ENCODE measurements at regions not wholly inside any gene's neighbourhood (a gene's known extent, or its start where the extent isn't known, plus 50 kb on each side); places are given as distances from the start of the nearest gene placed in this dataset.
A peak's percentile ranks its signal among the peaks of the same experiment; 100 is the strongest.
"Not testable (repeated sequence)": the region's sequence is repeated elsewhere in the genome, so short reads cannot be mapped to it uniquely, and the experiment has no call there.

- POLR2A ChIA-PET: no interaction called here
- intact Hi-C loops (cut with micrococcal nuclease; ENCODE audit: unreplicated experiment): no loop called here
- Histone ChIP-seq H3K27ac (ENCODE audit: low read depth, low read length, poor library complexity, severe bottlenecking) (no peak overlapping the region), H2AFZ (ENCODE audit: low read length) (no peak overlapping the region), H3K9me3 (ENCODE audit: low read length) (no peaks in the 10 kb centered on the region), H3K4me2 (ENCODE audit: low read length) (no peak overlapping the region), H3K36me3 (ENCODE audit: insufficient read depth, low read length) (no peaks in the 10 kb centered on the region), H4K20me1 (ENCODE audit: insufficient read depth, low read length) (no peaks in the 10 kb centered on the region), H3K79me2 (ENCODE audit: insufficient read depth, low read depth, low read length) (no peaks in the 10 kb centered on the region), H3K9me2 (ENCODE audit: insufficient read depth, low read length) (no peaks in the 10 kb centered on the region), H3K4me3 (ENCODE audit: low read depth, low read length, poor library complexity, severe bottlenecking) (no peak overlapping the region), H3K4me1 (ENCODE audit: insufficient read depth, low read length, poor library complexity, severe bottlenecking) (no peaks in the 10 kb centered on the region)
- BruUV-seq (replicated peaks): no TSS peak
- TF ChIP-seq EZH2phosphoT487 (IDR thresholded peaks at IDR 0.05; ENCODE audit: borderline replicate concordance, low read depth, low read length): no peak
- no peak for TF ChIP-seq CTCF (conservative IDR thresholded peaks at IDR 0.05; ENCODE audit: low read length)
- DNase-seq (ENCODE audit: low spot score): no peak
- CTCF ChIA-PET (ENCODE audit: unreplicated experiment): no interaction called here
Measured at GRCh38 chr20:25761596-25761995, 64.9 kb upstream of the ZNF337 start.

GRCh38 chr20:25761046-25761445 lies 64.4 kb upstream of the ZNF337 start:
- H4K20me1 ChIP-seq (ENCODE audit: insufficient read depth, low read length); H3K4me1 ChIP-seq (ENCODE audit: insufficient read depth, low read length, poor library complexity, severe bottlenecking); H3K27ac ChIP-seq (ENCODE audit: low read depth, low read length, poor library complexity, severe bottlenecking); BruUV-seq (replicated peaks); POLR2A ChIA-PET; DNase-seq (ENCODE audit: low spot score); CTCF ChIA-PET (ENCODE audit: unreplicated experiment); H3K4me2 ChIP-seq (ENCODE audit: low read length); H3K9me2 ChIP-seq (ENCODE audit: insufficient read depth, low read length); H3K4me3 ChIP-seq (ENCODE audit: low read depth, low read length, poor library complexity, severe bottlenecking); H3K79me2 ChIP-seq (ENCODE audit: insufficient read depth, low read depth, low read length); H3K9me3 ChIP-seq (ENCODE audit: low read length); intact Hi-C loops (cut with micrococcal nuclease; ENCODE audit: unreplicated experiment); H2AFZ ChIP-seq (ENCODE audit: low read length); H3K36me3 ChIP-seq (ENCODE audit: insufficient read depth, low read length): not testable (repeated sequence)

- Histone ChIP-seq H4K20me1 (ENCODE audit: insufficient read depth, low read length) (no peaks in the 10 kb centered on the region), H3K9me3 (ENCODE audit: low read length) (no peaks in the 10 kb centered on the region), H3K4me1 (ENCODE audit: insufficient read depth, low read length, poor library complexity, severe bottlenecking) (peaks cover 3% of the 10 kb centered on the region), H3K79me2 (ENCODE audit: insufficient read depth, low read depth, low read length) (no peaks in the 10 kb centered on the region), H3K4me2 (ENCODE audit: low read length) (peak overlapping the region; percentile 64), H3K9me2 (ENCODE audit: insufficient read depth, low read length) (no peaks in the 10 kb centered on the region), H2AFZ (ENCODE audit: low read length) (peak overlapping the region; percentile 84; the same call in 1 of the 2 replicates), H3K27ac (ENCODE audit: low read depth, low read length, poor library complexity, severe bottlenecking) (no peak overlapping the region), H3K36me3 (ENCODE audit: insufficient read depth, low read length) (no peaks in the 10 kb centered on the region), H3K4me3 (ENCODE audit: low read depth, low read length, poor library complexity, severe bottlenecking) (peak overlapping the region; percentile 40)
- CTCF ChIA-PET (ENCODE audit: unreplicated experiment): no interaction called here
- POLR2A ChIA-PET: no interaction called here
- TF ChIP-seq CTCF (conservative IDR thresholded peaks at IDR 0.05; ENCODE audit: low read length) (no peak), EZH2phosphoT487 (IDR thresholded peaks at IDR 0.05; ENCODE audit: borderline replicate concordance, low read depth, low read length) (no peak)
- peak; percentile 33 for DNase-seq (ENCODE audit: low spot score)
- no TSS peak for BruUV-seq (replicated peaks)
- intact Hi-C loops (cut with micrococcal nuclease; ENCODE audit: unreplicated experiment): no loop called here
Measured at GRCh38 chr20:25750765-25751696, 54.4 kb upstream of the ZNF337 start.
